Vagina (tissue), 2 donors: ENCODE measurements at regions not wholly inside any gene's neighbourhood (a gene's known extent, or its start where the extent isn't known, plus 50 kb on each side); places are given as distances from the start of the nearest gene placed in this dataset.

Experiments used
- CTCF ChIP-seq, 3 experiments: fragments of 450-650 bp in 2 of 3; fragments of 200-600 bp in 1 of 3; sonication (generic) in 1 of 3; IDR thresholded peaks; one replicate each; pipeline ENCODE4 v1.5.1; 2017 to 2019; ENCODE audit warnings: antibody characterized with exemption in 3 of 3, mild to moderate bottlenecking in 2 of 3, moderate library complexity in 2 of 3
- POLR2A ChIP-seq, 2 donors: fragments of 450-650 bp; IDR thresholded peaks; one replicate each; pipeline ENCODE4 v1.6.1; 2017; ENCODE audit warnings: antibody characterized with exemption in 2 of 2, mild to moderate bottlenecking in 2 of 2, moderate library complexity in 2 of 2

DNA sequence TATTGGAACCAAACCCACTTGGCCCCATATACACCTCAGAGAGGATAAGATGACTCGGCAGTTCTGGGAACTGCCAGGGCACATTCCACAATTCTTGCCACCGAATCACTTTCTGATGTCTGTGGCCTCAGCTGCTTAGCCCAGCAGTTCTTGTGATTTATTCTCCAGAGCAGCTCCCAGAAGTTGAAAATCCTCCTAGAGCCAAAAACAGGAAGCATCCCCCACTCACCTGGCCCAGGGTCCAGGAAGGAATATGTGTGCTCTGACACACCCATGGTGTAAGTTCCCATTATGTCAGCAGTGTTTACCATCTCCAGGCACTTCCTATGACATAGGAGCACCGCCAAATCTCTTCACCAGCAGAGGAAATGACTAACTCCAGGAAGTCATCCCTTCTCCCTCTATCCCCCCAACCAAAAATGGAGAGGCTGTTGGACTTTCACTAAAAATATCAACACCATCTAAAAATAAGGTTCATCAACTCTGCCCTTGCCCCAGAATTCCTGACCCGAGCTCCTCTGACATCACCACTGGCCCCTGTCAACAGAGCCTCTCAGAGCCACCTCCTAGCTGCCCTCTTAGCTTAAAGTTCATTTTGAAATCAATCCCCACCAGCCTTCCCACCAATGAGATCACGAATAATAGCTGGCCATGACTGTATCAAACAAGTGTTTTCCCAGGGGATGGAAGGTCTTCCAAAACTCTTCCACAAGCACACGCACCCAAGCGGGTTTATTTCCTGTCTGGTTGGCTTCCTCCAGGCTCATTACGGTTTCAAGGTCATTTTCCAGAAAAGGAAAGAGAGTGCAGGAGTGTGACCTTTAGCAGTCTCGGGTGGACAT lies 223.1 kb upstream of the PARD3B start:
- no peak for TF ChIP-seq POLR2A (IDR thresholded peaks at IDR 0.05)
- no peak for TF ChIP-seq CTCF (IDR thresholded peaks at IDR 0.05)
